Spleen (tissue), 11 donors: ENCODE measurements at regions not wholly inside any gene's neighbourhood (a gene's known extent, or its start where the extent isn't known, plus 50 kb on each side); places are given as distances from the start of the nearest gene placed in this dataset.

Experiments used
- DNase-seq: peaks from one replicate; pipeline ENCODE4 v3.0.0-alpha.2; 2020
- H3K27ac ChIP-seq, 8 donors: fragments of 200-600 bp; sonication (generic) in 7 of 8; 1 replicate in 4 of 8; 2 replicates in 4 of 8; pipeline versions ENCODE4 v1.5.0 to v1.8.0; 2016 to 2021; ENCODE audit warnings: inconsistent platforms in 4 of 8, mild to moderate bottlenecking in 4 of 8, moderate library complexity in 1 of 8
- H3K27me3 ChIP-seq, 7 donors: fragments of 200-600 bp; sonication (generic) in 6 of 7; replicated peaks in 1 of 7; 1 replicate in 4 of 7; 2 replicates in 3 of 7; pipeline versions ENCODE4 v1.5.0 to v1.8.0; 2016 to 2021; ENCODE audit warnings: inconsistent platforms in 3 of 7, mild to moderate bottlenecking in 1 of 7
- H3K36me3 ChIP-seq, 6 donors: fragments of 200-600 bp; sonication (generic) in 5 of 6; 1 replicate in 4 of 6; 2 replicates in 2 of 6; pipeline versions ENCODE4 v1.5.0 to v1.8.0; 2016 to 2021; ENCODE audit warnings: inconsistent platforms in 2 of 6
- H3K4me1 ChIP-seq, 6 donors: fragments of 200-600 bp; sonication (generic) in 5 of 6; 1 replicate in 3 of 6; 2 replicates in 3 of 6; pipeline versions ENCODE4 v1.5.0 to v1.8.0; 2016 to 2021; ENCODE audit warnings: inconsistent platforms in 3 of 6
- H3K4me3 ChIP-seq, 8 donors: fragments of 200-600 bp; sonication (generic) in 7 of 8; 1 replicate in 4 of 8; 2 replicates in 4 of 8; pipeline versions ENCODE4 v1.5.0 to v1.8.0; 2016 to 2021; ENCODE audit warnings: inconsistent platforms in 4 of 8, mild to moderate bottlenecking in 4 of 8, moderate library complexity in 2 of 8
- H3K9me3 ChIP-seq, 8 donors: fragments of 200-600 bp; sonication (generic) in 7 of 8; 1 replicate in 4 of 8; 2 replicates in 4 of 8; pipeline versions ENCODE4 v1.5.0 to v1.8.0; 2016 to 2021; ENCODE audit warnings: inconsistent platforms in 4 of 8
- POLR2A ChIP-seq, 3 donors: fragments of 450-650 bp; IDR thresholded peaks; one replicate each; pipeline ENCODE4 v1.5.1; 2017; ENCODE audit warnings: antibody characterized with exemption in 3 of 3, mild to moderate bottlenecking in 1 of 3
- POLR2AphosphoS5 ChIP-seq, 3 donors: sonication (generic); formaldehyde crosslinking; IDR thresholded peaks; one replicate each; pipeline ENCODE4 v1.5.1; 2017; ENCODE audit warnings: antibody characterized with exemption in 3 of 3
- whole genome bisulfite sequencing, 5 donors: extraction: QIAGEN DNeasy Blood & Tissue Kit in 3 of 5; methylation state at CpG; one replicate each; pipeline versions ENCODE4 v1.1.5 to v1.1.7; 2013 to 2018; 5-methylcytosine and 5-hydroxymethylcytosine counted together
- intact Hi-C: fragments of 100-400 bp; cut with DNase I; formaldehyde crosslinking; loops from one replicate; pipeline ENCODE4 v1.15.0; 2023; ENCODE audit warnings: low total_unique reads
- TF ChIP-seq, protein P1 (sequence below), 11 experiments: fragments of 200-600 bp in 7 of 11; fragments of 450-650 bp in 4 of 11; sonication (generic) in 4 of 11; IDR thresholded peaks in 8 of 11; conservative IDR thresholded peaks in 3 of 11; 1 replicate in 7 of 11; 2 replicates in 4 of 11; pipeline versions ENCODE4 v1.4.0 to v1.8.0; 2016 to 2021; ENCODE audit warnings: antibody characterized with exemption in 11 of 11, inconsistent platforms in 4 of 11, mild to moderate bottlenecking in 1 of 11
- donor health status: healthy with polysubstance abuse.
- donor health status: DM: no; HTN: no; CAD: no; lungs with moderate emphysema.
- donor health status: DM: no; HTN: no; CAD: no.
- donor health status: Bipolar disorder and iron deficiency.
- donor health status: healthy.
- donor health status: DM: no; HTN: no; CAD: no.
- donor health status: DM: yes; HTN: yes; CAD: no.

DNA sequence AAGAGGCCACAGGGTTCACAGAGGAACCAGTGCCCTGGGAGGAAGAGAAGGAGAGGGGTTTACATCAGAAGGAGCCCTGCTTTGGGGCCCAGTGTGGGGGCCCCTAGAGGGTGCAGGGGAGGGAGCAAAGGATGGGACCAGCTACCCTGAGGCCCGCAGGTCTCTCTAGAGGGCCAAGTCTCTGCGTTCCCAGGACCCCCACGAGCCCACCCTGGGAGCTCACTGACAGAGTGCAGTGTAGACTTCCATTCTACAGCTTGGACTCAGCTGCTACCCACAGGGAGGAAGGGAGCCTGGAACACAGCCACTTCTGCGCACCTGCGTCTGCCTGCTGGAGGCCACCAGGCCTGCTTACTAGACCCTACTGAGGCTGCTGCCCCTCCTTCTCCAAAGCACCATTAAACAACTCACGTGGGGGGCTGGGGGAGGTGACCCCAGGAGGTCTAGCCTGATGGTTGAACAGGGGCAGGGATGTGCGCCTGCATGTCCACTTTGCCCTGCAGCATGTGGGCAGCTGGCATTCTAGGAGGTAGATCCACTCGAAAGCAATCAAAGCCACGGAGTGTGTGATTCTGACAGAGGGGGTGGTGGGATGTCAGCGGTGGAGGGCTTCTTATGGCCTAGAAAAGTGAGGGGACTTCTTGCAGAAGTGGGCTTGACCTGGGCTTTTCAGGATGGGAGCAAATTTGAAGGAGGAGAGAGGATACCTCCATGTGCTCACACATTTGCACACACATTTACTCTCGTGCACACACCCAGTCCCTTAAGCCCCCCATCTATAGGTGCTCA is 90.2 kb downstream of the ZFP36L2 start:
- TF ChIP-seq, protein P1, sequence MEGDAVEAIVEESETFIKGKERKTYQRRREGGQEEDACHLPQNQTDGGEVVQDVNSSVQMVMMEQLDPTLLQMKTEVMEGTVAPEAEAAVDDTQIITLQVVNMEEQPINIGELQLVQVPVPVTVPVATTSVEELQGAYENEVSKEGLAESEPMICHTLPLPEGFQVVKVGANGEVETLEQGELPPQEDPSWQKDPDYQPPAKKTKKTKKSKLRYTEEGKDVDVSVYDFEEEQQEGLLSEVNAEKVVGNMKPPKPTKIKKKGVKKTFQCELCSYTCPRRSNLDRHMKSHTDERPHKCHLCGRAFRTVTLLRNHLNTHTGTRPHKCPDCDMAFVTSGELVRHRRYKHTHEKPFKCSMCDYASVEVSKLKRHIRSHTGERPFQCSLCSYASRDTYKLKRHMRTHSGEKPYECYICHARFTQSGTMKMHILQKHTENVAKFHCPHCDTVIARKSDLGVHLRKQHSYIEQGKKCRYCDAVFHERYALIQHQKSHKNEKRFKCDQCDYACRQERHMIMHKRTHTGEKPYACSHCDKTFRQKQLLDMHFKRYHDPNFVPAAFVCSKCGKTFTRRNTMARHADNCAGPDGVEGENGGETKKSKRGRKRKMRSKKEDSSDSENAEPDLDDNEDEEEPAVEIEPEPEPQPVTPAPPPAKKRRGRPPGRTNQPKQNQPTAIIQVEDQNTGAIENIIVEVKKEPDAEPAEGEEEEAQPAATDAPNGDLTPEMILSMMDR (IDR thresholded peaks at IDR 0.05 in 8 of 11, conservative IDR thresholded peaks at IDR 0.05 in 3 of 11) = no peak
- TF ChIP-seq POLR2AphosphoS5 (IDR thresholded peaks at IDR 0.05) = no peak
- TF ChIP-seq POLR2A (IDR thresholded peaks at IDR 0.05) = no peak
- H3K4me1 ChIP-seq = peaks cover 65 to 100% (median 91%) of the 10 kb centered on the region in 6 donors
- 53 to 73% (median 58%) methylated on average over 9 to 11 of the region's 11 CpGs for WGBS, 5 donors
- DNase-seq = peak; percentile 80
- H3K9me3 ChIP-seq = no peaks in the 10 kb centered on the region
- intact Hi-C loops = no loop called here
- H3K4me3 ChIP-seq = peak overlapping the region in 1 of 8 donors; percentile 8
- H3K27ac ChIP-seq = peak overlapping the region; percentile 68 to 99 (median 94)
- no peaks in the 10 kb centered on the region for H3K27me3 ChIP-seq
- H3K36me3 ChIP-seq = no peaks in the 10 kb centered on the region

DNA sequence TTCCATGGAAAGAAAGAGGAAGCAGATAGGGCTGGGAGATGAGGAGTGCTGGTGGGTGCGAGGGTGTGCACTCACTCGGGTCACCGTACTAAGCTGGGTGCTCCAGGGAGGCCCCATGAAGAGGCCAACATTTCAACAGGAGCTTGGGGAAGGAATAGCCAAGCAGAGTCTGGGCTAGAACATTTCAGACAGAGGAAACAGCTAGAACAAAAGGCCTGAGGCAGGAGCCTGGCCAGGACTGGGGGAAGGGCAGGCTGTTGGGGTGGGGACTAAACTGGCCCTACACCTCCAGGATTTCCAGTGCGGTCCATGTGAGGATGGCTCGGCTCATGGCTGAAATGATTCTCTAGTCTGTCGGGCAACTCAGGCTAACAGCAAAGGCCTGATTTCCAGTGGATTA is 90.8 kb downstream of the ZFP36L2 start:
- H3K4me3 ChIP-seq = peak overlapping the region in 1 of 8 donors; percentile 8
- 59 to 85% (median 66%) methylated on average over 6 of the region's 6 CpGs for WGBS, 5 donors
- peak overlapping the region; percentile 68 to 99 (median 94) for H3K27ac ChIP-seq
- intact Hi-C loops = no loop called here
- DNase-seq = peak; percentile 59
- H3K27me3 ChIP-seq = no peaks in the 10 kb centered on the region
- H3K4me1 ChIP-seq = peaks cover 67 to 100% (median 93%) of the 10 kb centered on the region in 6 donors
- H3K9me3 ChIP-seq = no peaks in the 10 kb centered on the region
- TF ChIP-seq POLR2AphosphoS5 (IDR thresholded peaks at IDR 0.05) = no peak
- no peak for TF ChIP-seq POLR2A (IDR thresholded peaks at IDR 0.05)
- TF ChIP-seq, protein P1 (IDR thresholded peaks at IDR 0.05 in 8 of 11, conservative IDR thresholded peaks at IDR 0.05 in 3 of 11) = no peak
- no peaks in the 10 kb centered on the region for H3K36me3 ChIP-seq

DNA sequence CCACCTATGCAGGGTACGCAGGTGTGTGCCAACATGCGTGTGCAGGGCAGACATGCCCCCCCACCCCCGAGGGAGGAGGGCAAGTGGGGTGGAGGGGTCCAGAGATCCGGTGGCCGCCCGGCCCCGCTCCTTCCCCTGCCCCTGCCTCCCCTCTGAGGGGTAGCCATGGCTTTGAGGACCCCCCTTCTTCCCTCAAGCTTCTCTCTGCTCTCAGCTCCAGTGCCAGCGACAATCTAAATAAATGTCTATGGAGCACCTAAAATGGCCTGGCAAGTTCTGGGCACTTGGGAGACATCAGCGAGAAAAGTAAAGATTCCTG is 91.9 kb downstream of the ZFP36L2 start:
- Histone ChIP-seq H3K9me3 (no peaks in the 10 kb centered on the region), H3K4me3 (peak overlapping the region in 1 of 8 donors; percentile 49), H3K27me3 (no peaks in the 10 kb centered on the region), H3K27ac (peak overlapping the region; percentile 85 to 99 (median 94)), H3K4me1 (peaks cover 68 to 100% (median 93%) of the 10 kb centered on the region in 6 donors), H3K36me3 (no peaks in the 10 kb centered on the region)
- 43 to 85% (median 53%) methylated on average over 5 to 9 of the region's 9 CpGs for WGBS, 5 donors
- intact Hi-C loops = loop anchor here (5.0 kb wide), 1 partner anchor 88 kb away; no protein-coding TSS in a partner anchor
- DNase-seq = no peak
- TF ChIP-seq POLR2A (IDR thresholded peaks at IDR 0.05) (no peak), POLR2AphosphoS5 (IDR thresholded peaks at IDR 0.05) (no peak)
- TF ChIP-seq, protein P1 (IDR thresholded peaks at IDR 0.05 in 8 of 11, conservative IDR thresholded peaks at IDR 0.05 in 3 of 11) = no peak
